IMR-90 (cell line): ENCODE measurements at regions not wholly inside any gene's neighbourhood (a gene's known extent, or its start where the extent isn't known, plus 50 kb on each side); places are given as distances from the start of the nearest gene placed in this dataset.

Experiments used
- ATAC-seq: fragments of 200-7000 bp; cut with Tn5 transposase; 2 replicates; pipeline ENCODE4 v1.9.1; 2020; ENCODE audit warnings: low read depth, mild to moderate bottlenecking, moderate library complexity
- BruUV-seq: library from RNA; stranded (reverse); fragments of 400-500 nt; replicated peaks from 2 replicates; lab custom pipeline; 2021; lab: Mats Ljungman, UMichigan
- CTCF ChIA-PET: fragments of 300-600 bp; formaldehyde crosslinking; extraction: SDS; loops from one replicate; lab custom pipeline; 2021; ENCODE audit warnings: antibody characterized with exemption; lab: Yijun Ruan, JAX
- POLR2A ChIA-PET: fragments of 300-600 bp; sonication (Branson Sonifier 250); formaldehyde crosslinking; loops from one replicate; lab custom pipeline; 2022; ENCODE audit warnings: antibody characterized with exemption; ENCODE audit not compliant: unreplicated experiment; lab: Charles Lee
- DNase-seq: peaks from one replicate; pipeline ENCODE4 v3.0.0; 2013
- H2AFZ ChIP-seq: replicated peaks from 2 replicates; pipeline ENCODE3; 2013; ENCODE audit warnings: low read length, mild to moderate bottlenecking; ENCODE audit not compliant: poor library complexity
- H2AK5ac ChIP-seq: 2 replicates; pipeline ENCODE4 v1.6.1; 2013; ENCODE audit warnings: low read depth, low read length, inconsistent platforms
- H2AK9ac ChIP-seq: replicated peaks from 2 replicates; pipeline ENCODE3; 2013; ENCODE audit warnings: mild to moderate bottlenecking, low read depth, low read length, moderate library complexity; ENCODE audit not compliant: poor library complexity
- H2BK120ac ChIP-seq: 2 replicates; pipeline ENCODE4 v1.6.1; 2013; ENCODE audit warnings: low read depth, low read length, inconsistent platforms
- H2BK15ac ChIP-seq: 3 replicates; pipeline ENCODE4 v1.6.1; 2013; ENCODE audit warnings: low read depth, low read length, inconsistent platforms
- H2BK20ac ChIP-seq: 2 replicates; pipeline ENCODE4 v1.6.1; 2013; ENCODE audit warnings: low read depth, mild to moderate bottlenecking, inconsistent platforms, low read length, moderate library complexity
- H2BK5ac ChIP-seq: 2 replicates; pipeline ENCODE4 v1.6.1; 2013; ENCODE audit warnings: mild to moderate bottlenecking, low read depth, low read length, inconsistent platforms; ENCODE audit not compliant: poor library complexity, severe bottlenecking
- H3K14ac ChIP-seq: replicated peaks from 2 replicates; pipeline ENCODE4 v1.6.1; 2013; ENCODE audit warnings: low read depth, low read length, inconsistent platforms
- H3K18ac ChIP-seq: 2 replicates; pipeline ENCODE4 v1.6.1; 2013; ENCODE audit warnings: low read depth, low read length, control low read depth
- H3K23ac ChIP-seq: 2 replicates; pipeline ENCODE4 v1.6.1; 2013; ENCODE audit warnings: low read depth, low read length, inconsistent platforms
- H3K27ac ChIP-seq: 2 replicates; pipeline ENCODE4 v1.5.1; 2013; ENCODE audit warnings: mild to moderate bottlenecking, control low read depth, low read length; ENCODE audit not compliant: insufficient read depth
- H3K27me3 ChIP-seq: 2 replicates; pipeline ENCODE4 v1.6.1; 2013; ENCODE audit warnings: low read length; ENCODE audit not compliant: control insufficient read depth, insufficient read depth
- H3K36me3 ChIP-seq: 2 replicates; pipeline ENCODE4 v1.6.1; 2013; ENCODE audit warnings: low read length, mixed read lengths; ENCODE audit not compliant: control insufficient read depth, insufficient read depth
- H3K4ac ChIP-seq: 2 replicates; pipeline ENCODE4 v1.6.1; 2013; ENCODE audit warnings: low read depth, low read length, inconsistent platforms
- H3K4me1 ChIP-seq: 2 replicates; pipeline ENCODE4 v1.6.1; 2013; ENCODE audit warnings: low read length, mixed read lengths; ENCODE audit not compliant: control insufficient read depth, insufficient read depth
- H3K4me2 ChIP-seq: 2 replicates; pipeline ENCODE4 v1.6.1; 2013; ENCODE audit warnings: low read depth, mild to moderate bottlenecking, control low read depth, low read length, moderate library complexity
- H3K4me3 ChIP-seq: 2 replicates; pipeline ENCODE4 v1.5.1; 2013; ENCODE audit warnings: low read depth, mild to moderate bottlenecking, control low read depth, low read length, moderate library complexity; ENCODE audit not compliant: insufficient read depth
- H3K56ac ChIP-seq: 2 replicates; pipeline ENCODE4 v1.6.1; 2013; ENCODE audit warnings: low read length, inconsistent platforms; ENCODE audit not compliant: insufficient read depth; ENCODE audit errors: extremely low read depth
- H3K79me1 ChIP-seq, 2 experiments: 2 replicates each; pipeline ENCODE4 v1.6.1; 2013; ENCODE audit warnings: low read length in 2 of 2, inconsistent platforms in 1 of 2, low read depth in 1 of 2
- H3K9ac ChIP-seq: 2 replicates; pipeline ENCODE4 v1.6.1; 2013; ENCODE audit warnings: low read depth, low read length, control low read depth
- H3K9me1 ChIP-seq: 2 replicates; pipeline ENCODE4 v1.6.1; 2013; ENCODE audit warnings: low read length, inconsistent platforms; ENCODE audit not compliant: insufficient read depth
- H3K9me3 ChIP-seq: 2 replicates; pipeline ENCODE4 v1.6.1; 2013; ENCODE audit warnings: low read length; ENCODE audit not compliant: control insufficient read depth, insufficient read depth
- H4K20me1 ChIP-seq: 2 replicates; pipeline ENCODE4 v1.6.1; 2013; ENCODE audit warnings: low read length, inconsistent platforms; ENCODE audit not compliant: insufficient read depth
- H4K5ac ChIP-seq: 2 replicates; pipeline ENCODE4 v1.6.1; 2013; ENCODE audit warnings: mild to moderate bottlenecking, low read depth, low read length, control low read depth
- H4K8ac ChIP-seq, 2 experiments: 2 replicates each; pipeline ENCODE4 v1.6.1; 2013; ENCODE audit warnings: low read depth in 2 of 2, low read length in 2 of 2, control low read depth in 1 of 2, inconsistent platforms in 1 of 2
- H4K91ac ChIP-seq: 2 replicates; pipeline ENCODE4 v1.6.1; 2013; ENCODE audit warnings: low read depth, low read length, inconsistent platforms; ENCODE audit not compliant: insufficient read depth
- BHLHE40 ChIP-seq: fragments of 150-350 bp; IDR thresholded peaks from 2 replicates; pipeline ENCODE4 v1.6.1; 2016; ENCODE audit warnings: mild to moderate bottlenecking, low read depth, low read length
- FOS ChIP-seq: fragments of 150-350 bp; IDR thresholded peaks from 2 replicates; pipeline ENCODE4 v1.6.1; 2016; ENCODE audit warnings: low read depth, low read length
- MAFK ChIP-seq: IDR thresholded peaks from 2 replicates; pipeline ENCODE4 v1.6.1; 2012; ENCODE audit warnings: low read depth, low read length, improper control_type of control experiment
- MAZ ChIP-seq: IDR thresholded peaks from 2 replicates; pipeline ENCODE4 v1.6.1; 2012; ENCODE audit warnings: low read depth, mild to moderate bottlenecking, low read length, improper control_type of control experiment, moderate library complexity, borderline replicate concordance
- NFE2L2 ChIP-seq: fragments of 150-350 bp; IDR thresholded peaks from 2 replicates; pipeline ENCODE4 v1.6.1; 2016; ENCODE audit warnings: low read depth, mild to moderate bottlenecking, low read length
- POLR2A ChIP-seq: IDR thresholded peaks from 2 replicates; pipeline ENCODE4 v1.6.1; 2012; ENCODE audit warnings: mild to moderate bottlenecking, low read depth, low read length
- RAD21 ChIP-seq: IDR thresholded peaks from 2 replicates; pipeline ENCODE4 v1.6.1; 2012; ENCODE audit warnings: low read length, improper control_type of control experiment
- RCOR1 ChIP-seq: IDR thresholded peaks from 2 replicates; pipeline ENCODE4 v1.6.1; 2012; ENCODE audit warnings: mild to moderate bottlenecking, low read length, improper control_type of control experiment; ENCODE audit not compliant: insufficient replicate concordance
- RFX5 ChIP-seq: IDR thresholded peaks from 2 replicates; pipeline ENCODE4 v1.8.0; 2012; ENCODE audit warnings: low read depth, mild to moderate bottlenecking, low read length, moderate library complexity
- SMC3 ChIP-seq: fragments of 150-350 bp; IDR thresholded peaks from 2 replicates; pipeline ENCODE4 v1.6.1; 2016; ENCODE audit warnings: low read depth, mild to moderate bottlenecking, antibody characterized with exemption, low read length, moderate library complexity
- WGBS, 2 experiments: methylation state at CpG; one replicate each; pipeline versions ENCODE4 v1.1.5 to v1.1.7; 2013; ENCODE audit warnings: missing lambda C conversion rate in 2 of 2; ENCODE audit not compliant: insufficient read length in 1 of 2; ENCODE audit errors: extremely low coverage in 2 of 2; 5-methylcytosine and 5-hydroxymethylcytosine counted together
- dilution Hi-C: fragments of 300-500 bp; cut with HindIII; formaldehyde crosslinking; loops from one replicate; pipeline ENCODE4 v1.14.3; 2018; ENCODE audit warnings: low sequenced_read_pairs; ENCODE audit not compliant: unreplicated experiment
- in situ Hi-C: fragments of 300-500 bp; cut with MboI; formaldehyde crosslinking; loops from 3 replicates; pipeline ENCODE4 v1.14.3; 2019; ENCODE audit warnings: low sequenced_read_pairs, inconsistent platforms, mixed read lengths
- intact Hi-C: fragments of 100-400 bp; cut with micrococcal nuclease; formaldehyde crosslinking; loops from 2 replicates; pipeline ENCODE4 v1.10.0; 2022
- TF ChIP-seq, protein P1 (sequence below): conservative IDR thresholded peaks from 2 replicates; pipeline ENCODE4 v1.5.1; 2012; ENCODE audit warnings: mild to moderate bottlenecking, low read depth, low read length, improper control_type of control experiment
- TF ChIP-seq, protein P2 (sequence below): fragments of 150-350 bp; IDR thresholded peaks from 2 replicates; pipeline ENCODE4 v1.6.1; 2017; ENCODE audit warnings: mild to moderate bottlenecking, antibody characterized with exemption, low read length, low read depth

GRCh38 chr10:4191894-4192293 lies 406.9 kb upstream of the KLF6 start:
- no peak for TF ChIP-seq MAZ
- no peak for TF ChIP-seq SMC3
- TF ChIP-seq RAD21, result no peak
- no peak for TF ChIP-seq BHLHE40
- TF ChIP-seq RCOR1, result no peak
- TF ChIP-seq RFX5, result no peak
- TF ChIP-seq, protein P1, sequence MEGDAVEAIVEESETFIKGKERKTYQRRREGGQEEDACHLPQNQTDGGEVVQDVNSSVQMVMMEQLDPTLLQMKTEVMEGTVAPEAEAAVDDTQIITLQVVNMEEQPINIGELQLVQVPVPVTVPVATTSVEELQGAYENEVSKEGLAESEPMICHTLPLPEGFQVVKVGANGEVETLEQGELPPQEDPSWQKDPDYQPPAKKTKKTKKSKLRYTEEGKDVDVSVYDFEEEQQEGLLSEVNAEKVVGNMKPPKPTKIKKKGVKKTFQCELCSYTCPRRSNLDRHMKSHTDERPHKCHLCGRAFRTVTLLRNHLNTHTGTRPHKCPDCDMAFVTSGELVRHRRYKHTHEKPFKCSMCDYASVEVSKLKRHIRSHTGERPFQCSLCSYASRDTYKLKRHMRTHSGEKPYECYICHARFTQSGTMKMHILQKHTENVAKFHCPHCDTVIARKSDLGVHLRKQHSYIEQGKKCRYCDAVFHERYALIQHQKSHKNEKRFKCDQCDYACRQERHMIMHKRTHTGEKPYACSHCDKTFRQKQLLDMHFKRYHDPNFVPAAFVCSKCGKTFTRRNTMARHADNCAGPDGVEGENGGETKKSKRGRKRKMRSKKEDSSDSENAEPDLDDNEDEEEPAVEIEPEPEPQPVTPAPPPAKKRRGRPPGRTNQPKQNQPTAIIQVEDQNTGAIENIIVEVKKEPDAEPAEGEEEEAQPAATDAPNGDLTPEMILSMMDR, result no peak
- no peak for TF ChIP-seq POLR2A
- TF ChIP-seq, protein P2, sequence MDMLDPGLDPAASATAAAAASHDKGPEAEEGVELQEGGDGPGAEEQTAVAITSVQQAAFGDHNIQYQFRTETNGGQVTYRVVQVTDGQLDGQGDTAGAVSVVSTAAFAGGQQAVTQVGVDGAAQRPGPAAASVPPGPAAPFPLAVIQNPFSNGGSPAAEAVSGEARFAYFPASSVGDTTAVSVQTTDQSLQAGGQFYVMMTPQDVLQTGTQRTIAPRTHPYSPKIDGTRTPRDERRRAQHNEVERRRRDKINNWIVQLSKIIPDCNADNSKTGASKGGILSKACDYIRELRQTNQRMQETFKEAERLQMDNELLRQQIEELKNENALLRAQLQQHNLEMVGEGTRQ, result no peak
- TF ChIP-seq FOS, result no peak
- TF ChIP-seq NFE2L2, result no peak
- TF ChIP-seq MAFK, result no peak
- no peak overlapping the region for H3K4ac ChIP-seq
- H2AFZ ChIP-seq, result no peak overlapping the region
- no peaks in the 10 kb centered on the region for H3K9me3 ChIP-seq
- no peak overlapping the region for H2AK9ac ChIP-seq
- H3K4me3 ChIP-seq, result no peak overlapping the region
- no peak overlapping the region for H3K9ac ChIP-seq
- H2BK15ac ChIP-seq, result no peak overlapping the region
- peaks cover 4% of the 10 kb centered on the region; the same call in 1 of the 2 replicates for H3K4me1 ChIP-seq
- H3K56ac ChIP-seq, result no peak overlapping the region
- H3K27me3 ChIP-seq, result no peaks in the 10 kb centered on the region
- in situ Hi-C loops (no loop called here), dilution Hi-C loops (no loop called here), intact Hi-C loops (no loop called here)
- H3K9me1 ChIP-seq, result 0 out of 2 replicates have a peak, but pooled peaks cover 3% of the 10 kb centered on the region
- WGBS, 2 experiments, result no CpG with 5 or more reads among the region's 4 CpGs
- DNase-seq (no peak), ATAC-seq (no peak)
- H2BK20ac ChIP-seq, result no peak overlapping the region
- ChIA-PET CTCF (no interaction called here), POLR2A (no interaction called here)
- no peak overlapping the region for H4K5ac ChIP-seq
- no peak overlapping the region for H2AK5ac ChIP-seq
- no peak overlapping the region for H3K18ac ChIP-seq
- no TSS peak for BruUV-seq
- H3K23ac ChIP-seq, result no peak overlapping the region
- no peaks in the 10 kb centered on the region for H3K79me1 ChIP-seq
- no peak overlapping the region for H2BK120ac ChIP-seq
- H4K91ac ChIP-seq, result no peak overlapping the region
- no peak overlapping the region for H3K4me2 ChIP-seq
- no peak overlapping the region for H2BK5ac ChIP-seq
- H4K8ac ChIP-seq, result no peak overlapping the region
- no peaks in the 10 kb centered on the region for H3K36me3 ChIP-seq
- H4K20me1 ChIP-seq, result no peaks in the 10 kb centered on the region
- no peak overlapping the region for H3K14ac ChIP-seq
- no peak overlapping the region for H3K27ac ChIP-seq
